Tibial nerve (tissue), 4 donors: ENCODE measurements at regions not wholly inside any gene's neighbourhood (a gene's known extent, or its start where the extent isn't known, plus 50 kb on each side); places are given as distances from the start of the nearest gene placed in this dataset.
A peak's percentile ranks its signal among the peaks of the same experiment; 100 is the strongest.

Source experiments
- DNase-seq, 2 donors: peaks; one replicate each; pipeline ENCODE4 v3.0.0-alpha.2; 2019; ENCODE audit warnings: low spot score in 2 of 2
- H3K27ac ChIP-seq, 4 donors: fragments of 200-600 bp; sonication (generic) in 3 of 4; one replicate each; pipeline ENCODE4 v1.5.1; 2017 to 2019; ENCODE audit warnings: mild to moderate bottlenecking in 1 of 4
- H3K27me3 ChIP-seq, 2 donors: fragments of 200-600 bp; sonication (generic) in 1 of 2; one replicate each; pipeline versions ENCODE4 v1.5.1 to v1.6.0; 2017 to 2019
- H3K36me3 ChIP-seq, 3 donors: fragments of 200-600 bp; sonication (generic); one replicate each; pipeline ENCODE4 v1.5.1; 2018 to 2019
- H3K4me1 ChIP-seq, 4 donors: fragments of 200-600 bp; sonication (generic) in 3 of 4; one replicate each; pipeline ENCODE4 v1.5.1; 2017 to 2019
- H3K4me3 ChIP-seq, 4 donors: fragments of 200-600 bp; sonication (generic) in 3 of 4; one replicate each; pipeline ENCODE4 v1.5.1; 2017 to 2019; ENCODE audit warnings: mild to moderate bottlenecking in 1 of 4, moderate library complexity in 1 of 4
- H3K9me3 ChIP-seq, 4 donors: fragments of 200-600 bp; sonication (generic) in 3 of 4; one replicate each; pipeline ENCODE4 v1.5.1; 2017 to 2019
- CTCF ChIP-seq, 5 experiments: fragments of 200-600 bp in 3 of 5; fragments of 450-650 bp in 2 of 5; sonication (generic) in 3 of 5; IDR thresholded peaks; one replicate each; pipeline ENCODE4 v1.5.1; 2016 to 2019; ENCODE audit warnings: antibody characterized with exemption in 5 of 5, mild to moderate bottlenecking in 3 of 5, moderate library complexity in 2 of 5
- EP300 ChIP-seq, 2 donors: sonication (generic); formaldehyde crosslinking; IDR thresholded peaks; one replicate each; pipeline ENCODE4 v1.6.1; 2017; ENCODE audit warnings: antibody characterized with exemption in 2 of 2, mild to moderate bottlenecking in 1 of 2
- POLR2A ChIP-seq, 2 donors: fragments of 450-650 bp; IDR thresholded peaks; one replicate each; pipeline ENCODE4 v1.6.1; 2017; ENCODE audit warnings: antibody characterized with exemption in 2 of 2, mild to moderate bottlenecking in 2 of 2, moderate library complexity in 2 of 2
- WGBS, 2 donors: methylation state at CpG; one replicate each; pipeline ENCODE4 v1.1.5; 2018; 5-methylcytosine and 5-hydroxymethylcytosine counted together

- no peak for DNase-seq
- 68 to 84% methylated on average over 5 of the region's 5 CpGs for WGBS, 2 donors
- H3K27ac ChIP-seq: no peak overlapping the region
- no peaks in the 10 kb centered on the region for H3K9me3 ChIP-seq
- no peaks in the 10 kb centered on the region for H3K27me3 ChIP-seq
- peaks cover 0 to 5% (median 0%) of the 10 kb centered on the region in 4 donors for H3K4me1 ChIP-seq
- H3K36me3 ChIP-seq: no peaks in the 10 kb centered on the region
- TF ChIP-seq CTCF (IDR thresholded peaks at IDR 0.05): peak in 1 of 5 experiments; percentile 6
- TF ChIP-seq EP300 (IDR thresholded peaks at IDR 0.05): no peak
- no peak for TF ChIP-seq POLR2A (IDR thresholded peaks at IDR 0.05)
- H3K4me3 ChIP-seq: no peak overlapping the region
Measured at GRCh38 chr5:57889558-57889957, 406.9 kb upstream of the ACTBL2 start.

GRCh38 chr5:57887851-57888621 lies 405.4 kb upstream of the ACTBL2 start:
- Histone ChIP-seq H3K27me3 (no peaks in the 10 kb centered on the region), H3K4me1 (peaks cover 0 to 5% (median 0%) of the 10 kb centered on the region in 4 donors), H3K27ac (no peak overlapping the region), H3K36me3 (no peaks in the 10 kb centered on the region), H3K9me3 (no peaks in the 10 kb centered on the region), H3K4me3 (no peak overlapping the region)
- peak in 1 of 2 donors; percentile 22 for DNase-seq
- 42 to 61% methylated on average over 6 of the region's 6 CpGs for WGBS, 2 donors
- TF ChIP-seq POLR2A (IDR thresholded peaks at IDR 0.05) (no peak), EP300 (IDR thresholded peaks at IDR 0.05) (peak in 1 of 2 donors; percentile 8), CTCF (IDR thresholded peaks at IDR 0.05) (peak in 4 of 5 experiments; percentile 32 to 60 (median 45))

GRCh38 chr5:57884346-57885102 lies 401.9 kb upstream of the ACTBL2 start:
- H3K27me3 ChIP-seq: no peaks in the 10 kb centered on the region
- no peak for TF ChIP-seq POLR2A (IDR thresholded peaks at IDR 0.05)
- no peak for TF ChIP-seq EP300 (IDR thresholded peaks at IDR 0.05)
- TF ChIP-seq CTCF (IDR thresholded peaks at IDR 0.05): no peak
- no peak overlapping the region for H3K27ac ChIP-seq
- peaks cover 0 to 5% (median 0%) of the 10 kb centered on the region in 4 donors for H3K4me1 ChIP-seq
- no peaks in the 10 kb centered on the region for H3K36me3 ChIP-seq
- no peak for DNase-seq
- 95 to 97% methylated on average over 5 of the region's 5 CpGs for WGBS, 2 donors
- H3K9me3 ChIP-seq: no peaks in the 10 kb centered on the region
- no peak overlapping the region for H3K4me3 ChIP-seq

GRCh38 chr5:57880216-57880615 lies 397.6 kb upstream of the ACTBL2 start:
- H3K27me3 ChIP-seq: no peaks in the 10 kb centered on the region
- 27 to 42% methylated on average over 2 of the region's 2 CpGs for WGBS, 2 donors
- H3K9me3 ChIP-seq: no peaks in the 10 kb centered on the region
- no peak for DNase-seq
- no peaks in the 10 kb centered on the region for H3K36me3 ChIP-seq
- no peak overlapping the region for H3K4me3 ChIP-seq
- no peaks in the 10 kb centered on the region for H3K4me1 ChIP-seq
- H3K27ac ChIP-seq: no peak overlapping the region
- TF ChIP-seq CTCF (IDR thresholded peaks at IDR 0.05) (no peak), EP300 (IDR thresholded peaks at IDR 0.05) (no peak), POLR2A (IDR thresholded peaks at IDR 0.05) (no peak)

- Histone ChIP-seq H3K4me3 (no peak overlapping the region), H3K36me3 (no peaks in the 10 kb centered on the region), H3K9me3 (no peaks in the 10 kb centered on the region), H3K27ac (no peak overlapping the region), H3K4me1 (no peaks in the 10 kb centered on the region), H3K27me3 (no peaks in the 10 kb centered on the region)
- 54 to 60% methylated on average over 4 of the region's 4 CpGs for WGBS, 2 donors
- no peak for DNase-seq
- TF ChIP-seq CTCF (IDR thresholded peaks at IDR 0.05) (no peak), POLR2A (IDR thresholded peaks at IDR 0.05) (no peak), EP300 (IDR thresholded peaks at IDR 0.05) (no peak)
Measured at GRCh38 chr5:57878301-57878722, 395.7 kb upstream of the ACTBL2 start.
